T1000 (cell line): ENCODE measurements at regions not wholly inside any gene's neighbourhood (a gene's known extent, or its start where the extent isn't known, plus 50 kb on each side); places are given as distances from the start of the nearest gene placed in this dataset.
A peak's percentile ranks its signal among the peaks of the same experiment; 100 is the strongest.
"Not testable (repeated sequence)": the region's sequence is repeated elsewhere in the genome, so short reads cannot be mapped to it uniquely, and the experiment has no call there.

Source experiments
- DNase-seq: peaks from one replicate; lab custom pipeline; 2025; ENCODE audit warnings: mixed read lengths; lab: John Stamatoyannopoulos, UW

- no peak for DNase-seq
Measured at GRCh38 chr2:13218205-13218604, 501.5 kb downstream of the TRIB2 start.

- DNase-seq: no peak
Measured at GRCh38 chr2:13227578-13227977, 510.8 kb downstream of the TRIB2 start.

- peak; percentile 4 for DNase-seq
Measured at GRCh38 chr2:13230221-13230620, 513.5 kb downstream of the TRIB2 start.

- DNase-seq: no peak
Measured at GRCh38 chr2:13240061-13240460, 523.3 kb downstream of the TRIB2 start.

- no peak for DNase-seq
Measured at GRCh38 chr2:13240789-13241487, 524.2 kb downstream of the TRIB2 start.

GRCh38 chr2:13252615-13253014 lies 535.9 kb downstream of the TRIB2 start:
- DNase-seq: no peak

GRCh38 chr2:13255485-13255884 lies 538.7 kb downstream of the TRIB2 start:
- DNase-seq: no peak

GRCh38 chr2:13260402-13260801 lies 543.7 kb downstream of the TRIB2 start:
- DNase-seq: no peak

GRCh38 chr2:13266166-13266565 lies 549.4 kb downstream of the TRIB2 start:
- DNase-seq: no peak

GRCh38 chr2:13284688-13285087 lies 568.0 kb downstream of the TRIB2 start:
- no peak for DNase-seq

- DNase-seq: no peak
Measured at GRCh38 chr2:13289310-13289709, 572.6 kb downstream of the TRIB2 start.

GRCh38 chr2:13308478-13308805 lies 591.7 kb downstream of the TRIB2 start:
- not testable (repeated sequence) for DNase-seq

GRCh38 chr2:13308989-13309388 lies 592.3 kb downstream of the TRIB2 start:
- no peak for DNase-seq

- no peak for DNase-seq
Measured at GRCh38 chr2:13332060-13332459, 615.3 kb downstream of the TRIB2 start.

- not testable (repeated sequence) for DNase-seq
Measured at GRCh38 chr2:13334071-13334470, 617.3 kb downstream of the TRIB2 start.

- DNase-seq: no peak
Measured at GRCh38 chr2:13334545-13334944, 617.8 kb downstream of the TRIB2 start.

- no peak for DNase-seq
Measured at GRCh38 chr2:13335862-13336535, 619.3 kb downstream of the TRIB2 start.

GRCh38 chr2:13351068-13351467 lies 634.3 kb downstream of the TRIB2 start:
- no peak for DNase-seq

- DNase-seq: no peak
Measured at GRCh38 chr2:13353083-13353482, 636.3 kb downstream of the TRIB2 start.

GRCh38 chr2:13354031-13354430 lies 637.3 kb downstream of the TRIB2 start:
- DNase-seq: no peak

GRCh38 chr2:13381928-13382327 lies 665.2 kb downstream of the TRIB2 start:
- DNase-seq: not testable (repeated sequence)

- not testable (repeated sequence) for DNase-seq
Measured at GRCh38 chr2:13389172-13389571, 672.4 kb downstream of the TRIB2 start.

- DNase-seq: no peak
Measured at GRCh38 chr2:13390676-13391075, 673.9 kb downstream of the TRIB2 start.

GRCh38 chr2:13401312-13401711 lies 684.6 kb downstream of the TRIB2 start:
- DNase-seq: no peak
